Transverse colon (tissue), 4 donors: ENCODE measurements at regions not wholly inside any gene's neighbourhood (a gene's known extent, or its start where the extent isn't known, plus 50 kb on each side); places are given as distances from the start of the nearest gene placed in this dataset.
"Not testable (repeated sequence)": the region's sequence is repeated elsewhere in the genome, so short reads cannot be mapped to it uniquely, and the experiment has no call there.

Source experiments
- DNase-seq: peaks from one replicate; pipeline ENCODE4 v3.0.0-alpha.2; 2019
- H3K27ac ChIP-seq, 4 donors: fragments of 200-600 bp; sonication (generic); 2 replicates each; pipeline ENCODE4 v1.5.1; 2016 to 2018; ENCODE audit warnings: inconsistent platforms in 4 of 4
- H3K27me3 ChIP-seq: fragments of 200-600 bp; sonication (generic); 2 replicates; pipeline ENCODE4 v1.5.1; 2017; ENCODE audit warnings: inconsistent platforms
- H3K36me3 ChIP-seq, 4 donors: fragments of 200-600 bp; sonication (generic); 2 replicates each; pipeline ENCODE4 v1.5.1; 2017 to 2019; ENCODE audit warnings: inconsistent platforms in 4 of 4
- H3K4me1 ChIP-seq, 4 donors: fragments of 200-600 bp; sonication (generic); 2 replicates each; pipeline ENCODE4 v1.5.1; 2017 to 2020; ENCODE audit warnings: inconsistent platforms in 4 of 4
- H3K4me3 ChIP-seq, 4 donors: fragments of 200-600 bp; sonication (generic); 1 replicate in 1 of 4; 2 replicates in 3 of 4; pipeline versions ENCODE4 v1.5.1 to v1.6.1; 2017 to 2019; ENCODE audit warnings: inconsistent platforms in 4 of 4
- H3K9me3 ChIP-seq, 2 donors: fragments of 200-600 bp; sonication (generic); 2 replicates each; pipeline ENCODE4 v1.5.1; 2017 to 2019; ENCODE audit warnings: inconsistent platforms in 2 of 2
- WGBS, 2 donors: methylation state at CpG; one replicate each; pipeline ENCODE4 v1.1.5; 2018; ENCODE audit warnings: low coverage in 1 of 2; 5-methylcytosine and 5-hydroxymethylcytosine counted together
- in situ Hi-C, 4 donors: fragments of 200-750 bp; cut with MboI; loops; one replicate each; pipeline versions ENCODE4 v1.15.0 to v1.15.1; 2017; ENCODE audit warnings: low sequenced_read_pairs in 3 of 4, low pct_ligation_motif_present in 1 of 4, low pct_unique_long_range_greater_than_20kb in 1 of 4
- intact Hi-C: fragments of 100-400 bp; cut with DNase I; formaldehyde crosslinking; loops from one replicate; pipeline ENCODE4 v1.15.1; 2023; ENCODE audit warnings: low total_unique reads
- small RNA-seq, 4 donors: library from RNA; depleted of rRNA; stranded (forward); fragments of <200 nt; gene quantifications; one replicate each; pipeline ENCODE3, GENCODE V24; 2016
- TF ChIP-seq, protein P1 (sequence below), 5 experiments: fragments of 200-600 bp in 3 of 5; fragments of 450-650 bp in 2 of 5; sonication (generic) in 3 of 5; IDR thresholded peaks; 1 replicate in 2 of 5; 2 replicates in 3 of 5; pipeline ENCODE4 v1.5.1; 2016 to 2017; ENCODE audit warnings: antibody characterized with exemption in 5 of 5, inconsistent platforms in 3 of 5, mild to moderate bottlenecking in 2 of 5, moderate library complexity in 1 of 5

- DNase-seq, H3K36me3 ChIP-seq, H3K27ac ChIP-seq, H3K27me3 ChIP-seq, in situ Hi-C loops, H3K9me3 ChIP-seq, H3K4me3 ChIP-seq, intact Hi-C loops, H3K4me1 ChIP-seq: not testable (repeated sequence)
- TF ChIP-seq, protein P1, sequence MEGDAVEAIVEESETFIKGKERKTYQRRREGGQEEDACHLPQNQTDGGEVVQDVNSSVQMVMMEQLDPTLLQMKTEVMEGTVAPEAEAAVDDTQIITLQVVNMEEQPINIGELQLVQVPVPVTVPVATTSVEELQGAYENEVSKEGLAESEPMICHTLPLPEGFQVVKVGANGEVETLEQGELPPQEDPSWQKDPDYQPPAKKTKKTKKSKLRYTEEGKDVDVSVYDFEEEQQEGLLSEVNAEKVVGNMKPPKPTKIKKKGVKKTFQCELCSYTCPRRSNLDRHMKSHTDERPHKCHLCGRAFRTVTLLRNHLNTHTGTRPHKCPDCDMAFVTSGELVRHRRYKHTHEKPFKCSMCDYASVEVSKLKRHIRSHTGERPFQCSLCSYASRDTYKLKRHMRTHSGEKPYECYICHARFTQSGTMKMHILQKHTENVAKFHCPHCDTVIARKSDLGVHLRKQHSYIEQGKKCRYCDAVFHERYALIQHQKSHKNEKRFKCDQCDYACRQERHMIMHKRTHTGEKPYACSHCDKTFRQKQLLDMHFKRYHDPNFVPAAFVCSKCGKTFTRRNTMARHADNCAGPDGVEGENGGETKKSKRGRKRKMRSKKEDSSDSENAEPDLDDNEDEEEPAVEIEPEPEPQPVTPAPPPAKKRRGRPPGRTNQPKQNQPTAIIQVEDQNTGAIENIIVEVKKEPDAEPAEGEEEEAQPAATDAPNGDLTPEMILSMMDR (IDR thresholded peaks at IDR 0.05), result peak; percentile 9 to 33 (median 14)
- 7 to 13% methylated on average over 3 of the region's 3 CpGs for WGBS, 2 donors
These were observed 303.6 kb downstream of the ANKRD30BL start for GRCh38 chr2:131858197-131858596.

Small RNA genes lying in the stretch of these regions (small RNA-seq; reads per million reads assigned to genes)
- 0 reads per million in 4 donors for gene RNU6-617P
